GM21447 (cell line): ENCODE measurements at regions not wholly inside any gene's neighbourhood (a gene's known extent, or its start where the extent isn't known, plus 50 kb on each side); places are given as distances from the start of the nearest gene placed in this dataset.
"Not testable (repeated sequence)": the region's sequence is repeated elsewhere in the genome, so short reads cannot be mapped to it uniquely, and the experiment has no call there.

ENCODE experiments used
- ATAC-seq: cut with Tn5 transposase; IDR thresholded peaks from one replicate; pipeline ENCODE4 v1.9.1; 2021; ENCODE audit not compliant: unreplicated experiment

DNA sequence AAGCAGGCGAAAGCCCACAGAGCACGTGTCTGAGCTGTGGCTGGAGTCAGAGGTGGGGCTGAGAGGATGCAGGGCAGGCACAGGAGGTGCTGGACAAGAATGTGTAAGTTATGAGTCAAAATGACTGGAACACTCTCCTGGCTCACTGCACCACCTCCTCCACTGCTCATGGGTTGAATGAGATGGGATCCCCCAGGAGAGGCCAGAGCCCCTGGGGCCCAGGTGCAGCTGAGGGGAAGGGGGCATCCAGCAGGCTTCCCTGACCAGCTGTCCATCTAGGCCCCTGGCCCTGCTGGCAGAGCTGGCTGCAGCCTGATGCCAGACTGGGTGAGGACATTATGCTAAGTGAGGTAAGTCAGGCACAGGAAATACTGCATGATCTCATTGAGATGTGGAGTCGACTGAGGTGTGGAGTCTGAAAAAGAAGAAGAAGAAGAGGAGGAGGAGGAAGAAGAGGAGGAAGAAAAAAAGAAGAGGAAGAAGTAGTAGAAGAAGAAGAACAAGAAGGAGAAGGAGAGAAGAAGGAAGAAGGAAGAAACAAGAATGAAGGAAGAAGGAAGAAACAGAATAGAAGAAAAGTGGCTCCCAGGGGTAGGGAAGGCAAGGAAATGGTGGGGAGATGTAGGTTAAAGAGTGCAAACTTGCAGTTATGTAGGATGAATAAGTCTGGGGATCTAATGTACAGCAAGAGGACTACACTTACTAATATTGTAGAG is 747.4 kb downstream of the UQCRFS1 start:
- no peak for ATAC-seq

DNA sequence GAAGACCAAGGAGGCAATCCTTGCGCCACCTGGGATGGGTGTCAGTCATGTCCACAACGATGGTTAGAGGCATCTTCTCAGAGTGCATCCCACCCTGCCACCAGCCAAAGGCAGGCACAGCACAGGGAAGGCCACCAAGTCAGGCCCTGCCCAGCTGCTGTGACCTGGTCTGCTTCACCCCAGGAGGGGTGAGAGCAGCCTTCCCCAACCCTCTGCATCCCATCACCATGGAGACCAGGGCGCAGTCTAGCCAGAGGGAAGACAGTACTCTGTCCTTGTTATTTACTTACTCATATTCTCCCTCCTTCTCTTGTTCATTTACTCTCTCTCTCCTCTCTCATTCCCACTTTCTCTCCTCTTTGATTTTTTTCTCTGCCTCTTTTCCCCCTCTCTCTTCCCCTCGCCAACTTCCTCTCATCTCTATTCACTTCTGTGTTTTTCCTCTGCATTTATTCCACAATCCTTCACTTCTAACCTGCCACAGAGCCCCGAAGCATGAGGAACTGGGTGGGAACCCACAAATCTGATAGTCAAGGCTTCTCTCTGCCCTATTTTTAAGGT is 749.4 kb downstream of the UQCRFS1 start:
- no peak for ATAC-seq

DNA sequence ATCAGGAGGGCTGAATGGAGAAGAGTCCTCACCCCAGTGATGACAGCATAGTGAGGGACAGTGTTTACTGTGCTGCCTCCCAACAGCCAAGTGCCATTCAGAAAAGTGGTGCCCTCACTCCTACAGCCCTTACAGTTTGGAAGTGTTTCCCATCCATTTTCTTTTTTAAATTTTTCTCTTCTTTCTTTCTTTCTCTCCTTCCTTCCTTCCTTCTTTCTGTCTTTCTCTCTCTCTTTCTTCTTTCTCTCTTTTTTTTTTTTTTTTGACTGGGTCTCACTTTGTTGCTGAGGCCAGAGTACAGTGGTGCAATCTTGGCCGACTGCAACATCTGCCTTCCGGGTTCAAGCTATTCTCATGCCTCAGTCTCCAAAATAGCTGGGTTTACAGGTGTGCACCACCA is 755.3 kb downstream of the UQCRFS1 start:
- ATAC-seq, result no peak

- no peak for ATAC-seq
Observed at GRCh38 chr19:28456708-28457320, 756.1 kb downstream of the UQCRFS1 start.

DNA sequence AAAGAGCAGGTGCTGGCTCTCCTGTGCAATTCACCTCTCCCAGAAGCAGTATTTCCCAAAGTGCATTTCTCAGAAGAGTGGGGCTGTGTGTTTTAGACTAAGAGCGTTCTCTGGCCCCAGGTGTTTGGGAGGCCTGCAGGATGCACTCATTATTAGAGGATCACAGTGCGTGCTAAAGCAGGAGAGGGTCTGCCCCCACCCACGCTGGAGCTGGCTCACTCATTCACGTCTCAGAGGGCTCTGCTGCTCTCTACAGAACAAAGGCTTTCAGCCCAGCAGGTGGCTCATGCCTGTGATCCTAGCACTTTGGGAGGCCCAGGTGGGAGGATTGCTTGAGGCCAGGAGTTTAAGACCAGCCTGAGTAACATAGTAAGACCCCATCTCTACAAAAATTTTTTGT is 756.7 kb downstream of the UQCRFS1 start:
- no peak for ATAC-seq

DNA sequence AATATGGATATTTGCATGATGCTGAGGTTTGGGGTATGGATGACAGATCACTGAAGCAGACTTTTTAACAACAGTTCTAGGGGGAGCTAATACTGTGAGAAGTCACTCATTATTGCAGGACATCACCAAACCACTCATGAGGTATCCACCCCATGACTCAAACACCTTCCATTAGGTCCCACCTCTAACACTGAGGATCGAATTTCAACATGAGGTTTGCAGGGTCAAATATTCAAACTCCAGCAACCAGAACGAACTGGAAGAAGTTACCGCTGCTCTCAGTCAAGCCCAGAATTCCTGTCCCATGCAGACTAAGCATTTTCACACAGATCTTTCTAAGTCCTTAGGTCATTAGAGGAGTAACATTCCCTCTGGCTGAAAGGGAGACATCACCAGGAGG is 758.9 kb downstream of the UQCRFS1 start:
- no peak for ATAC-seq

- no peak for ATAC-seq
Observed at GRCh38 chr19:28453420-28453819, 759.5 kb downstream of the UQCRFS1 start.

GRCh38 chr19:28449803-28450202 is 763.1 kb downstream of the UQCRFS1 start:
- no peak for ATAC-seq

DNA sequence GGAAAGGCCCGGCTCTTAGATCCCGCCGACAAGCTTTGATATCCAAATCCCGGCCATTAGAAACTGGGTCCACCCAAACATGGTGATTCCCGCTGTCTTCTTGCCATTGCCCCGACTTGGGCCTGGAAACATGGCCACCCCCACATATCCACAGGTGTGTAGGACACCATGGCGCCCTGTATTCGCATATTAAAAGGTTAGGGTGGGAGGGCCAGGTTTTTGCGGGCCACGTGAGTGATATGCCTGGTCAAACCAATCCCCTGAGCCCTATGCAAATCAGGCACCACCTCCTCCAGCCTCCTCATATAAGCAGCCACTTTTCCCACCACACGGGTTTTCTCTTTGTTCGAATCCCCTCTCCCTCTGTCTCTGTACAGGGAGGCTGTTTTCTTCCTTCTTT is 766.4 kb downstream of the UQCRFS1 start:
- no peak for ATAC-seq

DNA sequence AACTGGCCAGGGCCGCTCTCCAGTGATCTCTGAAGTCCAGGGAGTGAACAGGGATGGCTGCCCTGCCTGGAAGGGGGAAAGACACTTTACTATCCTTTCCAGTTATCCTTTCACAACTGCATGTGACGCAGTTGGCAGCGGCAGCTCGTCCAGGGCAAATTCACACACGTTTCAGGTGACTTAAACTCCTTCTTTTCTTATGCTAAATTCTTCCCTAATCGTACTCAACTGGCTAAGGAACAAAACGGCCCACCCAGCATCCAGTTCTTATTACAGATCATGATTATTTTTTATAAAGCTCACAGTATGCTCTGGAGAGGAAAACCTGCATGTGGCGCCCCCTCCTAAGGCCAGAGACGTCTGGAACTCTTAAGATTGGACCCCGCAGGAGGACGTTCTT is 767.1 kb downstream of the UQCRFS1 start:
- no peak for ATAC-seq

DNA sequence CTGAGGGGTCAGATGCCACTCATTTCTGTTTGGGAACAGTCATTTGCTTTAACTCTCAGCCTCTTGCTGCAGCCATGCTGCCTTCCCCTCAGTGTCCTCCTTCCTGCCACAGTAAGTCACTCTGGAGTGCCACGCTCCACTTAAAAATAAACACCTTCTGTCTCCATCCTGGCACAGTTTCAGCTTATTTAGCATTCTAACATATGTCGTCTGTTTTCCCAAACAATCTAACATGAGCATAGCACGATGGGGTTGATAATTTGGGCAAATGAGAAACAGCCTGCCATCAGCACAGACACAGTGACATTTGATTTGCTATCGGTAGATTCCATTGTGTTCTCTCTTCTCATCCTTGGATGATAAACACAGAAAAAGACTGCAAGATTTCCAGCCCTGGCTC is 768.6 kb downstream of the UQCRFS1 start:
- no peak for ATAC-seq

- ATAC-seq, result no peak
Observed at GRCh38 chr19:28443361-28443760, 769.6 kb downstream of the UQCRFS1 start.

- no peak for ATAC-seq
Observed at GRCh38 chr19:28437390-28438346, 775.3 kb downstream of the UQCRFS1 start.

- no peak for ATAC-seq
Observed at GRCh38 chr19:28436320-28436719, 776.6 kb downstream of the UQCRFS1 start.

- no peak for ATAC-seq
Observed at GRCh38 chr19:28435551-28436271, 777.2 kb downstream of the UQCRFS1 start.

DNA sequence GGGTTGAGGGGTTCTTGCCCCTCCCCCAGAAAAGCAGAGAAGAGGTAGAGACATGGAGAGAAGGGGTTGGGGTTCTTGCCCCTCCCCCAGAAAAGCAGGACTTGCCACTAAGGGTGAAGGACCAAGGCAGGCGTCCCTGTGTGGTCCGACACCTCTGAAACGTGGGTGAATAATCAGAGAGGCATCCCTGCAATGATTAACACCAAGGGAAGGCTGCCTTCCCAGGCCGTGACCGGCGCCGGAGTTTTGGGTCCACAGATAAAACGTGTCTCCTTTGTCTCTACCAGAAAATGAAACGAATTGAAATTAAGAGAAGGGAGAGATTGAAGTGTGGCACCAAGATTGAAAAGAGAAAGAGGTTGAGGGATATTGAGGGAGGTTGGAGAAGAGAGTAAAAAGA is 778.2 kb downstream of the UQCRFS1 start:
- not testable (repeated sequence) for ATAC-seq

DNA sequence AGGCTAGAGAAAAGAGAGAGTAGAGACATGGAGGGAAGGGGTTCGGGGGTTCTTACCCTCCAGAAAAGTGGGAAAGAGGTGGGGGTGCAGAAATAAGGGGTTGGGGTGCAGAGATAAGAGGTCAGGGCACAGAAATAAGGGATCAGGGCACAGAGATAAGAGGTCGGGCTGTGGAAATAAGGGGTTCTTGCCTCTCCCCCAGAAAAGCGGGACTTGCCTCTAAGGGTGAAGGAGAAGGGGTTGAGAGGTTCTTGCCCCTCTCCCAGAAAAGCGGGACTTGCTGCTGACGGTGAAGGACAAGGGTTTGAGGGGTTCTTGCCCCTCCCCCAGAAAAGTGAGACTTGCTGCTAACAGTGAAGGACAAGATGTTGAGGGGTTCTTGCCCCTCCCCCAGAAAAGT is 778.6 kb downstream of the UQCRFS1 start:
- ATAC-seq, result not testable (repeated sequence)

DNA sequence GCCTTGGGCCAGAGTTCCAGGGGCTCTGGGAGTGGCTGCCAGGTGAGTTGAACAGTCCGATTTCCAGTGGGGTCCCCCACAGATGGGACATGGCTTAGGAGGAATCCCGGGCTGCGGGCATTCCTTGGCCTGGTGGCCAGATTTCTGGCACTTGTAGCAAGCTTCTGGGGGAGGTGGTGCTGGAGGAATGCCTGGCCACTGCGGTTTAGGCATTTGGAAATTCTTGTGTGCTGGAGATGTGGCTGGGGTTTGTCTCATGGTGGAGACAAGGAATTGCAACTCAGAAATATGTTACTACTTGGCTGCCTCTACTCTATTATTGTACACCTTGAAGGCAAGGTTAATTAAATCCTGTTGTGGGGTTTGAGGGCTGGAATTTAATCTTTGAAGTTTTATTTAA is 779.8 kb downstream of the UQCRFS1 start:
- not testable (repeated sequence) for ATAC-seq

- ATAC-seq, result no peak
Observed at GRCh38 chr19:28430214-28430613, 782.7 kb downstream of the UQCRFS1 start.

GRCh38 chr19:28429356-28429755 is 783.6 kb downstream of the UQCRFS1 start:
- no peak for ATAC-seq
